22Rv1 (cell line): ENCODE measurements at regions not wholly inside any gene's neighbourhood (a gene's known extent, or its start where the extent isn't known, plus 50 kb on each side); places are given as distances from the start of the nearest gene placed in this dataset.

Source experiments
- ZFX ChIP-seq: fragments of 450-650 bp; IDR thresholded peaks from 2 replicates; pipeline ENCODE4 v1.6.1; 2017; ENCODE audit warnings: antibody characterized with exemption, borderline replicate concordance
- TF ChIP-seq, protein P1 (sequence below): fragments of 450-650 bp; IDR thresholded peaks from 2 replicates; pipeline ENCODE4 v1.5.1; 2017; ENCODE audit warnings: mild to moderate bottlenecking

DNA sequence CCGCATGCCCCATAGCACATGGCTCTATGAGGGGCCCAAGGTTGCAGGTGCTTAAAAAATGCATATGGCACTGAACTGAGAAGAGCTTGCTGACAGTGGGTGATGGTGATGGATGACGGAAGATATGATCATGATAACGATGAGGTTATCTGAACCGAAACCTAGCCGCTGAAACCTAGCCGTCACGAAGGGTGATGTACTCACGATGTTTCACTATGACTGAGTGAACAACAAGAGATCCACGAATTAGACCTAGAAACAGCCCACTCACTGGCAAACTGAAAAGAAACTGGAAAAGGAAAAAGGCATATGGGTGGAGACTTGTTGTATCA lies 57.6 kb upstream of the BCL6 start:
- TF ChIP-seq, protein P1, sequence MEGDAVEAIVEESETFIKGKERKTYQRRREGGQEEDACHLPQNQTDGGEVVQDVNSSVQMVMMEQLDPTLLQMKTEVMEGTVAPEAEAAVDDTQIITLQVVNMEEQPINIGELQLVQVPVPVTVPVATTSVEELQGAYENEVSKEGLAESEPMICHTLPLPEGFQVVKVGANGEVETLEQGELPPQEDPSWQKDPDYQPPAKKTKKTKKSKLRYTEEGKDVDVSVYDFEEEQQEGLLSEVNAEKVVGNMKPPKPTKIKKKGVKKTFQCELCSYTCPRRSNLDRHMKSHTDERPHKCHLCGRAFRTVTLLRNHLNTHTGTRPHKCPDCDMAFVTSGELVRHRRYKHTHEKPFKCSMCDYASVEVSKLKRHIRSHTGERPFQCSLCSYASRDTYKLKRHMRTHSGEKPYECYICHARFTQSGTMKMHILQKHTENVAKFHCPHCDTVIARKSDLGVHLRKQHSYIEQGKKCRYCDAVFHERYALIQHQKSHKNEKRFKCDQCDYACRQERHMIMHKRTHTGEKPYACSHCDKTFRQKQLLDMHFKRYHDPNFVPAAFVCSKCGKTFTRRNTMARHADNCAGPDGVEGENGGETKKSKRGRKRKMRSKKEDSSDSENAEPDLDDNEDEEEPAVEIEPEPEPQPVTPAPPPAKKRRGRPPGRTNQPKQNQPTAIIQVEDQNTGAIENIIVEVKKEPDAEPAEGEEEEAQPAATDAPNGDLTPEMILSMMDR = no peak
- TF ChIP-seq ZFX = no peak
